ENCODE measurements at regions not wholly inside any gene's neighbourhood (a gene's known extent, or its start where the extent isn't known, plus 50 kb on each side); places are given as distances from the start of the nearest gene placed in this dataset.
"Not testable (repeated sequence)": the region's sequence is repeated elsewhere in the genome, so short reads cannot be mapped to it uniquely, and the experiment has no call there.

GRCh38 chr21:19540287-19540686 is 1136.7 kb upstream of the TMPRSS15 start:
- no peak for ATAC-seq

GRCh38 chr21:19541602-19542001 is 1138.0 kb upstream of the TMPRSS15 start:
- no peak for ATAC-seq

- not testable (repeated sequence) for ATAC-seq
Measured at GRCh38 chr21:19544493-19544892, 1140.9 kb upstream of the TMPRSS15 start.

GRCh38 chr21:19547951-19548840 is 1144.6 kb upstream of the TMPRSS15 start:
- ATAC-seq = no peak

- no peak for ATAC-seq
Measured at GRCh38 chr21:19553919-19554615, 1150.5 kb upstream of the TMPRSS15 start.

- ATAC-seq = no peak
Measured at GRCh38 chr21:19557046-19557445, 1153.5 kb upstream of the TMPRSS15 start.

GRCh38 chr21:19557488-19557887 is 1153.9 kb upstream of the TMPRSS15 start:
- no peak for ATAC-seq

GRCh38 chr21:19565587-19565986 is 1162.0 kb upstream of the TMPRSS15 start:
- ATAC-seq = no peak

GRCh38 chr21:19566975-19567374 is 1163.4 kb upstream of the TMPRSS15 start:
- ATAC-seq = no peak

GRCh38 chr21:19577381-19577780 is 1173.8 kb upstream of the TMPRSS15 start:
- ATAC-seq = no peak

GRCh38 chr21:19590044-19590443 is 1186.5 kb upstream of the TMPRSS15 start:
- ATAC-seq = no peak

- no peak for ATAC-seq
Measured at GRCh38 chr21:19603011-19603593, 1199.5 kb upstream of the TMPRSS15 start.

- ATAC-seq = no peak
Measured at GRCh38 chr21:19608101-19608621, 1204.6 kb upstream of the TMPRSS15 start.

- no peak for ATAC-seq
Measured at GRCh38 chr21:19609611-19610010, 1206.0 kb upstream of the TMPRSS15 start.

- no peak for ATAC-seq
Measured at GRCh38 chr21:19621837-19622496, 1218.4 kb upstream of the TMPRSS15 start.

GRCh38 chr21:19640964-19641363 is 1237.4 kb upstream of the TMPRSS15 start:
- ATAC-seq = no peak

- ATAC-seq = no peak
Measured at GRCh38 chr21:19648391-19648790, 1244.8 kb upstream of the TMPRSS15 start.

- ATAC-seq = no peak
Measured at GRCh38 chr21:19683492-19683891, 1279.9 kb upstream of the TMPRSS15 start.

- no peak for ATAC-seq
Measured at GRCh38 chr21:19684328-19684727, 1280.7 kb upstream of the TMPRSS15 start.

- no peak for ATAC-seq
Measured at GRCh38 chr21:19692231-19692630, 1288.6 kb upstream of the TMPRSS15 start.

- no peak for ATAC-seq
Measured at GRCh38 chr21:19695796-19696195, 1292.2 kb upstream of the TMPRSS15 start.

GRCh38 chr21:19700476-19700875 is 1296.9 kb upstream of the TMPRSS15 start:
- ATAC-seq = no peak

GRCh38 chr21:19702726-19703125 is 1295.5 kb upstream of the NCAM2 start:
- ATAC-seq = no peak

Data from esophagus mucosa (tissue), 1 donor.